ENCODE measurements at regions not wholly inside any gene's neighbourhood (a gene's known extent, or its start where the extent isn't known, plus 50 kb on each side); places are given as distances from the start of the nearest gene placed in this dataset.
A peak's percentile ranks its signal among the peaks of the same experiment; 100 is the strongest.

DNA sequence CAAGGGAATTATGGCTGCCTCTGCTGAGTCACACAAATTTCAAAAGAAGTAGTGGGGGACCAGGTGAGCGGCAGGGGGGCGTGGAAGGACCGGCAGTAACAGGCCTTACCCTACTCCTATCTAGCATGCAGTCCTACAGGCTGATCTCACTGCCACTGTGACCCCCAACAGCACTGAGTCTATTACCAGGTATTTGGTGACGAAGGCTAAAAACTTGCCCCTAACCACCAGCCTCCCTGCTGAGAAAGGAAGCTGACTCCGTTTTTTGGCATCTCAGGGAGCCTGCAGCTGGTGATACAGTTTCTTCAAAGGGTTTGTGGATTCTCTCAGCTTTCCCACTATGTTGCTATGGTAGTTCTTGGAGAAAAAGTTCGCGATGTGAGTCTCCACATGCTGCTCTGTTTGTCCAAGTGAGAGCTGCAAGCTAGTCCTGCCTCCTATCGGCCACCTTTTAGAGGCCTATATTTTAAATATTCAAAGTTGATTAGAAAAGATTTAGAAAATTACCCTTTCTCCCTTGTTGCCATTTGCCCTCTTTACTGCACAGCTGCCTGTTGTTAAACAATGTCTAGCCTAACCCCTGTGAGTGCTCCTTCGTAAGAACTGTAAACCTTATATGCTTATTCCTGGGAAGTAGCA, 57.1 kb upstream of the SLCO1B1 start:
- Histone ChIP-seq H3K27ac (ENCODE audit: low read depth in 2 of 2, low read length in 1 of 2) (peak overlapping the region in 1 of 2 experiments; percentile 42; a peak in 2 of 4 replicates), H3K27me3 (ENCODE audit: insufficient read depth) (no peaks in the 10 kb centered on the region), H3K36me3 (replicated peaks in 1 of 2; ENCODE audit: control insufficient read depth in 1 of 2, insufficient read depth in 2 of 2, low read length in 1 of 2) (no peaks in the 10 kb centered on the region), H3K9ac (no peak overlapping the region), H3K4me2 (peak overlapping the region; percentile 37), H3K9me3 (no peaks in the 10 kb centered on the region), H2AFZ (ENCODE audit: low read depth) (peak overlapping the region; percentile 46; the same call in 1 of the 2 replicates), H3K4me3 (ENCODE audit: low read depth in 2 of 2, low read length in 1 of 2) (no peak overlapping the region; a peak in 2 of 4 replicates), H3K9me2 (no peaks in the 10 kb centered on the region), H4K20me1 (ENCODE audit: insufficient read depth) (no peaks in the 10 kb centered on the region), H3K79me2 (ENCODE audit: insufficient read depth) (no peaks in the 10 kb centered on the region), H3F3A (replicated peaks; ENCODE audit: insufficient read depth) (no peaks in the 10 kb centered on the region), H3K4me1 (ENCODE audit: control insufficient read depth in 1 of 2, insufficient read depth in 2 of 2, low read depth in 1 of 2, low read length in 1 of 2) (no peaks in the 10 kb centered on the region)
- TF ChIP-seq, protein P1, sequence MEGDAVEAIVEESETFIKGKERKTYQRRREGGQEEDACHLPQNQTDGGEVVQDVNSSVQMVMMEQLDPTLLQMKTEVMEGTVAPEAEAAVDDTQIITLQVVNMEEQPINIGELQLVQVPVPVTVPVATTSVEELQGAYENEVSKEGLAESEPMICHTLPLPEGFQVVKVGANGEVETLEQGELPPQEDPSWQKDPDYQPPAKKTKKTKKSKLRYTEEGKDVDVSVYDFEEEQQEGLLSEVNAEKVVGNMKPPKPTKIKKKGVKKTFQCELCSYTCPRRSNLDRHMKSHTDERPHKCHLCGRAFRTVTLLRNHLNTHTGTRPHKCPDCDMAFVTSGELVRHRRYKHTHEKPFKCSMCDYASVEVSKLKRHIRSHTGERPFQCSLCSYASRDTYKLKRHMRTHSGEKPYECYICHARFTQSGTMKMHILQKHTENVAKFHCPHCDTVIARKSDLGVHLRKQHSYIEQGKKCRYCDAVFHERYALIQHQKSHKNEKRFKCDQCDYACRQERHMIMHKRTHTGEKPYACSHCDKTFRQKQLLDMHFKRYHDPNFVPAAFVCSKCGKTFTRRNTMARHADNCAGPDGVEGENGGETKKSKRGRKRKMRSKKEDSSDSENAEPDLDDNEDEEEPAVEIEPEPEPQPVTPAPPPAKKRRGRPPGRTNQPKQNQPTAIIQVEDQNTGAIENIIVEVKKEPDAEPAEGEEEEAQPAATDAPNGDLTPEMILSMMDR (IDR thresholded peaks at IDR 0.05): peak; percentile 21; the same call in 1 of the 2 replicates
- TF ChIP-seq EZH2phosphoT487 (IDR thresholded peaks at IDR 0.05; ENCODE audit: borderline replicate concordance, low read depth): no peak
- TF ChIP-seq, protein P2, sequence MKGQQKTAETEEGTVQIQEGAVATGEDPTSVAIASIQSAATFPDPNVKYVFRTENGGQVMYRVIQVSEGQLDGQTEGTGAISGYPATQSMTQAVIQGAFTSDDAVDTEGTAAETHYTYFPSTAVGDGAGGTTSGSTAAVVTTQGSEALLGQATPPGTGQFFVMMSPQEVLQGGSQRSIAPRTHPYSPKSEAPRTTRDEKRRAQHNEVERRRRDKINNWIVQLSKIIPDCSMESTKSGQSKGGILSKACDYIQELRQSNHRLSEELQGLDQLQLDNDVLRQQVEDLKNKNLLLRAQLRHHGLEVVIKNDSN (IDR thresholded peaks at IDR 0.05; ENCODE audit: borderline replicate concordance, low read depth): no peak
- TF ChIP-seq GABPA (IDR thresholded peaks at IDR 0.05; ENCODE audit: low read depth): no peak
- no peak for DNase-seq
- POLR2A ChIA-PET: no interaction called here
- 36% methylated on average over 6 of the region's 9 CpGs for WGBS (ENCODE audit: low lambda C conversion rate)
- CTCF ChIA-PET: no interaction called here
